ENCODE measurements at regions not wholly inside any gene's neighbourhood (a gene's known extent, or its start where the extent isn't known, plus 50 kb on each side); places are given as distances from the start of the nearest gene placed in this dataset.

DNA sequence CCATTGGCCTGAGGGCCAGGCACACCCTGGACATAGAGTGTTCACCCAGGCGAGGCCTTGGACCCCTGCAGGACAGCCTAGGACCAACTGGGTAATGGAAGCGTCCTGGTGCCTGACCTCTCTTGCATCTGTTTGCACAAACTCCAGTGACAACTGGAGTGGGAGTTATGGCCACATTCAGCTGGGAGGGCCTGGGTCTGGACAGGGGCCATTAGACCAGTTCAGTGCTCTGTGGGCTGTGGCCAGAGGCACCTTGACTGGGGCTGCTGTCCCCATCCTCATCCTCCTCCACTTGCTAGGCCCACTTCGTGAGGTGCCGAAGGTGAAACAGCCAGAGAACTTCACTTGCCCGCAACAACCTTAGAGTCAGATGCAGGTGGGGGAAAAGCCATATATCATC lies 372.7 kb upstream of the IRX1 start:
- no peaks in the 10 kb centered on the region for H3K9me3 ChIP-seq (ENCODE audit: low read depth, low read length)
- no peaks in the 10 kb centered on the region for H3K4me1 ChIP-seq (ENCODE audit: insufficient read depth, low read length)
- H3K27me3 ChIP-seq (ENCODE audit: insufficient read depth, low read length): no peaks in the 10 kb centered on the region
- no peak overlapping the region for H3K4me3 ChIP-seq (ENCODE audit: low read length)

DNA sequence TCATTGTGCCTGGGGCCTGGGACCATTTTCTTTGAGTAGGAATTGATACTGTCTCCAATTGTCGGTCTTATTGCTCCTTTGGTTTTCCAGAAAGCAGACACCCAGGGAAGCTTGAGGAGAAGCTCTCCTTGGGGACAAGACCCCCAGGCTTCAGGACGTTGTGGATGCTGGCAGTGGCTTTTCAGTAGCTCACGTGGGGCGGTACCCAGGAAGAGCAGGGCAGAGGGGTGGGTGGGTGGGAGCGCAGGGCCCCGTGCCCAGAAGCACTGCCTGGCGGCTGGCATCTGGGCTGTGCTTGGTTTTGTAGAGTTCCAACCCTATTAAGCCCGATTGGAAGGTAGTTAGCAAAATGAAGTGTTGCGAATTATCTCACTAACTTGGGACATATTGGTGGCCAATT lies 374.2 kb upstream of the IRX1 start:
- Histone ChIP-seq H3K4me1 (ENCODE audit: insufficient read depth, low read length) (no peaks in the 10 kb centered on the region), H3K9me3 (ENCODE audit: low read depth, low read length) (no peaks in the 10 kb centered on the region), H3K27me3 (ENCODE audit: insufficient read depth, low read length) (no peaks in the 10 kb centered on the region), H3K4me3 (ENCODE audit: low read length) (no peak overlapping the region)

DNA sequence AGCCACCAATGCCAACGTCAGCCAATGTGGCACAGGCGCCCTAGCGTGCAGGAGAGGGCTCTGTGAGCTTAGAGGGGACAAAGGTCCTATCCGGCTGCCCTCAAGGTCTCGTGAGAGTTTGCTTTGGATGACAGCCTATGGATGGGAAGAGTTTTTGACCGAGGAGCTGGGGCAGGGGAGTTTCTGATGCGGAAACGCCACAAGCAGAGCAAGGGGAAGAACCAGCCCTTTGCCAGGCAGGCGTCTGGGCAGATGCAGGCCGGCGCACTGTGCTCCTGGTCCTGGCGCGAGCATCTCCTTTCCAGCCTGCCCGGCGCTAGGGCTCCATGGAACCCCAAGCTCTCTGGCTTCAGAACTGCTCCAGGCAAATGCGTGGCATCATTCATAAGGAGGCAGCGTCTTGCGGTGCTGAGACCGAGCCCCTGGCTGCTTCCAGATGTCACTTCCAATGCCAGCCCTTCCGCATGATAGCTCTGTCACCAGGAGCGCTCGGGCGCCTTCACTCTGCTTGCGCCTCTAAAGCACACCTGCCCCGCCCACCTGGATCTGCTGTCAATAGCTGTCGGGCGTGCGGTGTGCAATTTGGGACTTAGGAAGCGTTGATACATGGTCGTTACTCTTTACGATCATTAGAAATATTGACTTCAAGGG lies 374.9 kb upstream of the IRX1 start:
- Histone ChIP-seq H3K4me3 (ENCODE audit: low read length) (no peak overlapping the region), H3K9me3 (ENCODE audit: low read depth, low read length) (no peaks in the 10 kb centered on the region), H3K27me3 (ENCODE audit: insufficient read depth, low read length) (no peaks in the 10 kb centered on the region), H3K4me1 (ENCODE audit: insufficient read depth, low read length) (no peaks in the 10 kb centered on the region)

- Histone ChIP-seq H3K27me3 (ENCODE audit: insufficient read depth, low read length) (no peaks in the 10 kb centered on the region), H3K4me3 (ENCODE audit: low read length) (no peak overlapping the region)
Observed at GRCh38 chr5:3220201-3220600, 375.4 kb upstream of the IRX1 start.

GRCh38 chr5:3218916-3219650 lies 376.5 kb upstream of the IRX1 start:
- no peaks in the 10 kb centered on the region for H3K27me3 ChIP-seq (ENCODE audit: insufficient read depth, low read length)
- no peak overlapping the region for H3K4me3 ChIP-seq (ENCODE audit: low read length)
- no peaks in the 10 kb centered on the region for H3K9me3 ChIP-seq (ENCODE audit: low read depth, low read length)

More at GRCh38 chr5:3220201-3220600, 375.4 kb upstream of the IRX1 start:
- Histone ChIP-seq H3K4me1 (ENCODE audit: insufficient read depth, low read length) (no peaks in the 10 kb centered on the region), H3K9me3 (ENCODE audit: low read depth, low read length) (no peaks in the 10 kb centered on the region)

DNA sequence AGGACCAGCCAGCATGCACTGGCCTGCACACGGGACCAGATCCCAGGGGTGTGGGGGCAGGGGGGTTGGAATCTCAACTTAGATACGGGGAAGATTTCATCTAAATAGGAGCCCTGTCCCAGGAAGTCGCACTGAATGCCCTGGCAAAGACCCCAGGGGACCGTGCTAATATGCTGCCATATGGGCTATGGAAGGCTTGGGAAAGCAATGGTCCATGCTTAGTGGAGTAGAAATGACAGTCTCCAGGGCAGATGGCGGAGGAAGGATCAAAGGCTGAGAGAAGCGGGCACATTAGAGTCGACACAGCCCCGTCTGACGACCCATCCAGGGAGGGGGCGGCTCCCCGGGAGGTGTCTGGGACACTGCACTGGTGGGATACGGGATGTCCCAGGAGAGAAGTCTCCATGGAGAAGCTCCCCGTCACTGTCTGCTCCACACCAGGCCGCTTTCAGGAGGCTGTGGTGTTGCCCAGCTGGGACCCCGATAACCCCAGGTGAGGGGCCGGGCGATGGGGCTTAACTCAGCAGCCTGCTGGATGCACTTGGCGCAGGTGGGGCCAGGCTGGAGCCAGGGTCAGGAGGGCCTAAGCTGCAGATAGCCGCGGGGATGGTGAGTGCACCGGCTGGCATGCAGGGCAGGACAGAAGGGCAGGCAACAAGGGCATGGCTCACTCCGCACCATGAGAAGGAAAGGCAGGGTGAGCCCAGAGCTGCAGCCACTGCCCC lies 377.7 kb upstream of the IRX1 start:
- H3K27me3 ChIP-seq (ENCODE audit: insufficient read depth, low read length): no peaks in the 10 kb centered on the region
- H3K4me1 ChIP-seq (ENCODE audit: insufficient read depth, low read length): no peaks in the 10 kb centered on the region
- no peaks in the 10 kb centered on the region for H3K9me3 ChIP-seq (ENCODE audit: low read depth, low read length)
- no peak overlapping the region for H3K4me3 ChIP-seq (ENCODE audit: low read length)

More at GRCh38 chr5:3218916-3219650, 376.5 kb upstream of the IRX1 start:
- no peaks in the 10 kb centered on the region for H3K4me1 ChIP-seq (ENCODE audit: insufficient read depth, low read length)

GRCh38 chr5:3217114-3217513 lies 378.5 kb upstream of the IRX1 start:
- Histone ChIP-seq H3K9me3 (ENCODE audit: low read depth, low read length) (no peaks in the 10 kb centered on the region), H3K4me1 (ENCODE audit: insufficient read depth, low read length) (no peaks in the 10 kb centered on the region), H3K4me3 (ENCODE audit: low read length) (no peak overlapping the region), H3K27me3 (ENCODE audit: insufficient read depth, low read length) (no peaks in the 10 kb centered on the region)

- Histone ChIP-seq H3K27me3 (ENCODE audit: insufficient read depth, low read length) (no peaks in the 10 kb centered on the region), H3K9me3 (ENCODE audit: low read depth, low read length) (no peaks in the 10 kb centered on the region), H3K4me3 (ENCODE audit: low read length) (no peak overlapping the region), H3K4me1 (ENCODE audit: insufficient read depth, low read length) (no peaks in the 10 kb centered on the region)
Observed at GRCh38 chr5:3216386-3216785, 379.2 kb upstream of the IRX1 start.

DNA sequence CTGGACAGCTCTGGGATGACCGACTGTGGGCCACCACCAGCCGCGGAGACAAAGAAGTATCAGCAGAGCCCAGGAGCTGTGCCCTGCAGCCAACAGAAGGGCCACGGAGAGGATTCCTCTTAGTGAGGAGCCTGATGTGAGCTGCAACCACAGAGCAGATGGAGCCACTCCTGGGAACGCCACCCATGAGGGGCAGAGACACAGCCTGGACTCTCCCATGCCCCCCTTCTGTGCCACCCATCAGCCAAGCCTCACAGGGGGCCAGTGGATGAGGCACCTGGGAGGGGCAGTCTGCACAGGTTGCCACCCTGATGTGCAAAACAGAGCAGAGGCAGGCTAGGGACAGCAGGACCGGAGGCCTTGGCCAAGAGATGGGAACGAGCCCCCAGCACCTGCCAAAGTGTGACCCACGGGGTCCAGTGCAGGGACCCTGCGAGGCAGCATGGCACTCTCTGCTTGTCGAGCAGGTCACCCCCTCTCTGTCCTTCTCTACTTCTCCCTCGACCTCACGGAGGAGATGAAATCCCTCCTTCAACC lies 380.7 kb upstream of the IRX1 start:
- Histone ChIP-seq H3K9me3 (ENCODE audit: low read depth, low read length) (no peaks in the 10 kb centered on the region), H3K4me1 (ENCODE audit: insufficient read depth, low read length) (no peaks in the 10 kb centered on the region), H3K27me3 (ENCODE audit: insufficient read depth, low read length) (no peaks in the 10 kb centered on the region), H3K4me3 (ENCODE audit: low read length) (no peak overlapping the region)

- Histone ChIP-seq H3K9me3 (ENCODE audit: low read depth, low read length) (no peaks in the 10 kb centered on the region), H3K4me1 (ENCODE audit: insufficient read depth, low read length) (no peaks in the 10 kb centered on the region), H3K27me3 (ENCODE audit: insufficient read depth, low read length) (no peaks in the 10 kb centered on the region), H3K4me3 (ENCODE audit: low read length) (no peak overlapping the region)
Observed at GRCh38 chr5:3214396-3214795, 381.2 kb upstream of the IRX1 start.

GRCh38 chr5:3212869-3213268 lies 382.8 kb upstream of the IRX1 start:
- H3K4me1 ChIP-seq (ENCODE audit: insufficient read depth, low read length): no peaks in the 10 kb centered on the region
- no peaks in the 10 kb centered on the region for H3K9me3 ChIP-seq (ENCODE audit: low read depth, low read length)
- H3K4me3 ChIP-seq (ENCODE audit: low read length): no peak overlapping the region
- no peaks in the 10 kb centered on the region for H3K27me3 ChIP-seq (ENCODE audit: insufficient read depth, low read length)

DNA sequence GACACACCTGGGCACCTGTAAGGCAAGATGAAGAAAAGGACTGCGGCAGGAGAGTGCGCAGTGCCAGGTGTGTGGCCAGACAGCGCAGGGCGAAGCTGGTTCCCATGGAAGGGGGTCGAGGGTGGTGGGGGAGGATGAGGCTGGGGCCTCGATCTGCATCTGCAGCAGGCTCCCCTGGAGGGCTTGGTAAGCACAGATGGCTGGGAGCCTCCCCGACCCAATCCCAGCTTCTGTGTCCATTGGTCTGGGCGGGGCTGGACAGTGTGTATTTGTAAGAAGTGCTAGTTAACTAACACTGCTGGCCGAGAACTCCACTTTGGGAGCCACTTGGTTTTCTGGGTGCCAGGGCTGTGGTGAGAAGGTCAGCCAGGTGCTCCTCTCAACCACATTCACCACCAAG lies 385.1 kb upstream of the IRX1 start:
- H3K4me3 ChIP-seq (ENCODE audit: low read length): no peak overlapping the region
- no peaks in the 10 kb centered on the region for H3K9me3 ChIP-seq (ENCODE audit: low read depth, low read length)
- no peaks in the 10 kb centered on the region for H3K4me1 ChIP-seq (ENCODE audit: insufficient read depth, low read length)
- no peaks in the 10 kb centered on the region for H3K27me3 ChIP-seq (ENCODE audit: insufficient read depth, low read length)

DNA sequence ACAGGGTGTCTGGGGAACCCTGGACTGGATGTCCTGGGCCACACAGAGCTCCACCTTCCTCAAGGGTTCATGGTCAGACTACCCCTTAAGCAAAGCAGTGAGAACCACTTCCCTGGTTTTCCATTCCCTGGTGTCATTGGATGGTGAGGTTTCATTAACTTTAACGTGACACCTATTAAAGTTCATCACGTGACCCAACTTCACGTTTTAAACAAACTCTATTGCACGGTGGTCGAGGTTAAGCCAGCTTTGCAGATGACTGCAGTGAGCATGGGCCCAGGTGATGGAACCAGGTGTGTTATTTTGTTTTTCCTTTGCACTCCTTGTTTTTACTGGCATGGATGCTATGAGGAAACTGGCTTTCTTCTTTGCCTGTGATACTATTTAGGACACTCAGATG lies 385.7 kb upstream of the IRX1 start:
- H3K4me1 ChIP-seq (ENCODE audit: insufficient read depth, low read length): no peaks in the 10 kb centered on the region
- no peaks in the 10 kb centered on the region for H3K27me3 ChIP-seq (ENCODE audit: insufficient read depth, low read length)
- H3K9me3 ChIP-seq (ENCODE audit: low read depth, low read length): no peaks in the 10 kb centered on the region
- no peak overlapping the region for H3K4me3 ChIP-seq (ENCODE audit: low read length)

- Histone ChIP-seq H3K27me3 (ENCODE audit: insufficient read depth, low read length) (peaks cover 4% of the 10 kb centered on the region), H3K4me3 (ENCODE audit: low read length) (no peak overlapping the region), H3K4me1 (ENCODE audit: insufficient read depth, low read length) (no peaks in the 10 kb centered on the region), H3K9me3 (ENCODE audit: low read depth, low read length) (no peaks in the 10 kb centered on the region)
Observed at GRCh38 chr5:3202570-3202969, 393.1 kb upstream of the IRX1 start.

DNA sequence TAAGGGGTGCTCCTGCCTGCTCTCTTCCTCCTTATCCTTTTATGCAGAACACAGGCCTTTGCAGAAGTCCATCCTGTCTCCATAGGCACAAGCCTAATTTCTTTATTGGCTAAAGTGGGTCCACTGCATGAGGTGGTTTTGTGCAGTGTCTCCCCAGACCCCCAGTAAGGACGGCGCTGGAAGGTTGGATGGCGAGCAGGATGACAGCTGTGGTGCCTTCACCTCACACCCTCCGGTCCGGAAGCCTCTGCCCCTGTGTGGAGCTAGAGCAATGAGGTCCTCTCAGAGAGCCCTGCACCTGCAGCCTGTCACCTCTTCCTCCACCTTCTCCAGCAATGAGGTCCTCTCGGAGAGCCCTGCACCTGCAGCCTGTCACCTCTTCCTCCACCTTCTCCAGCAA lies 393.7 kb upstream of the IRX1 start:
- H3K9me3 ChIP-seq (ENCODE audit: low read depth, low read length): no peaks in the 10 kb centered on the region

More for the DNA sequence above, 393.7 kb upstream of the IRX1 start:
- Histone ChIP-seq H3K27me3 (ENCODE audit: insufficient read depth, low read length) (peaks cover 9% of the 10 kb centered on the region), H3K4me3 (ENCODE audit: low read length) (no peak overlapping the region), H3K4me1 (ENCODE audit: insufficient read depth, low read length) (no peaks in the 10 kb centered on the region)
